ENCODE measurements at regions not wholly inside any gene's neighbourhood (a gene's known extent, or its start where the extent isn't known, plus 50 kb on each side); places are given as distances from the start of the nearest gene placed in this dataset.

DNA sequence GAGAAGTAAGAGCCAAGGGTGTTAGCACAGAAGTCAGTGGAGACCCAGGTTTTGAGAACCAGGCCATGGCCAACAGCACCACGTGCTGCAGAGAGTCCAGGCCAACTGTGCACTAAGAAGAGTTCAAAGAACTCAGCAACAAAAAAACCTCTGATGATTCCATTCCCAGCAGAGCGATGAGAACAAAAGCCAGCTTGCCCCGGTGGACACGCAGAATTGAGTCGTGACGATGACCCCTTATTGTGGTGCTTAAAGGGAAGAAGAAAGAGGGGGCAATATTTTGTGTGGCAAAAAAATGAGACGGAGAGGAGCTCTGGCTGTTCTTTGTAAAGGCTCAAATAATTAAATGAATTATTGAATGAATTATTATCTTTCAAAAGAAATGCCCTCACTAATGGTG, 468.3 kb upstream of the AUTS2 start:
- Histone ChIP-seq H3K4me1 (ENCODE audit: control insufficient read depth, low read length) (no peaks in the 10 kb centered on the region), H3F3A (ENCODE audit: control insufficient read depth, insufficient read depth) (no peaks in the 10 kb centered on the region), H3K4me2 (ENCODE audit: low read length) (no peak overlapping the region), H3K79me2 (ENCODE audit: control insufficient read depth, low read length) (no peaks in the 10 kb centered on the region), H3K36me3 (ENCODE audit: control insufficient read depth, low read length) (no peaks in the 10 kb centered on the region), H3K27me3 (ENCODE audit: control insufficient read depth, low read length) (peaks cover 2% of the 10 kb centered on the region; the same call in 1 of the 2 replicates), H3K27ac (ENCODE audit: low read depth, low read length) (no peak overlapping the region), H3K9me3 (ENCODE audit: control insufficient read depth, insufficient read depth, low read length) (no peaks in the 10 kb centered on the region), H3K4me3 (ENCODE audit: low read length) (no peak overlapping the region), H4K20me1 (ENCODE audit: control insufficient read depth, insufficient read depth, low read depth, low read length) (no peaks in the 10 kb centered on the region), H3K9me2 (replicated peaks; ENCODE audit: control insufficient read depth, low read length) (no peaks in the 10 kb centered on the region)
- no peak for TF ChIP-seq EZH2phosphoT487 (IDR thresholded peaks at IDR 0.05; ENCODE audit: borderline replicate concordance, low read length)
- TF ChIP-seq, protein P1, sequence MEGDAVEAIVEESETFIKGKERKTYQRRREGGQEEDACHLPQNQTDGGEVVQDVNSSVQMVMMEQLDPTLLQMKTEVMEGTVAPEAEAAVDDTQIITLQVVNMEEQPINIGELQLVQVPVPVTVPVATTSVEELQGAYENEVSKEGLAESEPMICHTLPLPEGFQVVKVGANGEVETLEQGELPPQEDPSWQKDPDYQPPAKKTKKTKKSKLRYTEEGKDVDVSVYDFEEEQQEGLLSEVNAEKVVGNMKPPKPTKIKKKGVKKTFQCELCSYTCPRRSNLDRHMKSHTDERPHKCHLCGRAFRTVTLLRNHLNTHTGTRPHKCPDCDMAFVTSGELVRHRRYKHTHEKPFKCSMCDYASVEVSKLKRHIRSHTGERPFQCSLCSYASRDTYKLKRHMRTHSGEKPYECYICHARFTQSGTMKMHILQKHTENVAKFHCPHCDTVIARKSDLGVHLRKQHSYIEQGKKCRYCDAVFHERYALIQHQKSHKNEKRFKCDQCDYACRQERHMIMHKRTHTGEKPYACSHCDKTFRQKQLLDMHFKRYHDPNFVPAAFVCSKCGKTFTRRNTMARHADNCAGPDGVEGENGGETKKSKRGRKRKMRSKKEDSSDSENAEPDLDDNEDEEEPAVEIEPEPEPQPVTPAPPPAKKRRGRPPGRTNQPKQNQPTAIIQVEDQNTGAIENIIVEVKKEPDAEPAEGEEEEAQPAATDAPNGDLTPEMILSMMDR (IDR thresholded peaks at IDR 0.05; ENCODE audit: low read depth, low read length, poor library complexity, severe bottlenecking): no peak

DNA sequence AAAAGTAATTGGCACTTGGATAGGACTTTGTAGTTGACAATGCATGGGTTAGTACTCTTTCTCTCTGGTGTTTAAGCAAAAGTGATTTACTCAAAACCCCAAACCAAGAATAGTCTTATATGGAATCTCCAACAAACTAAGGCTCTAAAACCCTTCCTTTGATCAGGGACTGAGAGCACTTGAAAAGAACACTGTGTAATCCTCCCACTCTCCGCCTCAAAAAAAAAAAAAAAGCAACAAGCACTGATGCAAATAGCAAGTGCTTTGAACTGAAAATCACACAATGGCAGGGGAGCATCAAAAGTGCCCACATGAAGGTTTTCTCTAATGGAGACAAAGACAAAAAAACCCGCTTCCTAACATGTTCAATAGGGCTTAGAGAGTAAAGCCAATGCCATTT, 467.9 kb upstream of the AUTS2 start:
- Histone ChIP-seq H3K27me3 (ENCODE audit: control insufficient read depth, low read length) (peaks cover 2% of the 10 kb centered on the region; the same call in 1 of the 2 replicates), H3K9me2 (replicated peaks; ENCODE audit: control insufficient read depth, low read length) (no peaks in the 10 kb centered on the region), H3F3A (ENCODE audit: control insufficient read depth, insufficient read depth) (no peaks in the 10 kb centered on the region), H3K9me3 (ENCODE audit: control insufficient read depth, insufficient read depth, low read length) (no peaks in the 10 kb centered on the region), H3K79me2 (ENCODE audit: control insufficient read depth, low read length) (no peaks in the 10 kb centered on the region), H3K36me3 (ENCODE audit: control insufficient read depth, low read length) (no peaks in the 10 kb centered on the region), H3K4me3 (ENCODE audit: low read length) (no peak overlapping the region), H3K4me1 (ENCODE audit: control insufficient read depth, low read length) (no peaks in the 10 kb centered on the region), H3K27ac (ENCODE audit: low read depth, low read length) (no peak overlapping the region), H3K4me2 (ENCODE audit: low read length) (no peak overlapping the region), H4K20me1 (ENCODE audit: control insufficient read depth, insufficient read depth, low read depth, low read length) (no peaks in the 10 kb centered on the region)
- TF ChIP-seq, protein P1 (IDR thresholded peaks at IDR 0.05; ENCODE audit: low read depth, low read length, poor library complexity, severe bottlenecking): no peak
- TF ChIP-seq EZH2phosphoT487 (IDR thresholded peaks at IDR 0.05; ENCODE audit: borderline replicate concordance, low read length): no peak

DNA sequence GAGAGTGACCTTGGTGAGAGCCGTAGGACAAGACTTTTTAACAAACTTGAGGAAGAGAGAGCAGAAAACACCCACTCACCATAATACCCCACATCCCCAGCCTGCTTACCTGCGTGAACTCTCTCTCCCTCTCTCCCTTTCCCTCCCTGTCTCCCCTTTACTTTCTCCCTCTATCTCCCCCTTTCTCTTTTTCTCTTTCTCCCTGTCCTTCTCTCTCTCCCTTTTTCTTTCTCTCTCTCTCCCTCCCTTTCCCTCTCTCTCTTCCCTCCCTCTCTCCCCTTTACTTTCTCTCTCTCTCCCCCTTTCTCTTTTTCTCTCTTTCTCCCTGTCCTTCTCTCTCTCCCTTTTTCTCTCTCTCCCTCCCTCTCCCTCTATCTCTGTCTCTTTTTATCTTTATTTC, 464.0 kb upstream of the AUTS2 start:
- H3K27ac ChIP-seq (ENCODE audit: low read depth, low read length): no peak overlapping the region
- no peak overlapping the region for H3K4me3 ChIP-seq (ENCODE audit: low read length)
- H3K4me1 ChIP-seq (ENCODE audit: control insufficient read depth, low read length): no peaks in the 10 kb centered on the region
- H3K9me3 ChIP-seq (ENCODE audit: control insufficient read depth, insufficient read depth, low read length): peaks cover 8% of the 10 kb centered on the region; the same call in 1 of the 2 replicates
- no peak for TF ChIP-seq EZH2phosphoT487 (IDR thresholded peaks at IDR 0.05; ENCODE audit: borderline replicate concordance, low read length)
- TF ChIP-seq, protein P1 (IDR thresholded peaks at IDR 0.05; ENCODE audit: low read depth, low read length, poor library complexity, severe bottlenecking): no peak
- no peaks in the 10 kb centered on the region for H3K36me3 ChIP-seq (ENCODE audit: control insufficient read depth, low read length)
- no peaks in the 10 kb centered on the region for H4K20me1 ChIP-seq (ENCODE audit: control insufficient read depth, insufficient read depth, low read depth, low read length)
- no peaks in the 10 kb centered on the region for H3K79me2 ChIP-seq (ENCODE audit: control insufficient read depth, low read length)
- H3K9me2 ChIP-seq (replicated peaks; ENCODE audit: control insufficient read depth, low read length): no peaks in the 10 kb centered on the region
- H3K4me2 ChIP-seq (ENCODE audit: low read length): no peak overlapping the region
- H3K27me3 ChIP-seq (ENCODE audit: control insufficient read depth, low read length): peaks cover 2% of the 10 kb centered on the region; the same call in 1 of the 2 replicates
- no peaks in the 10 kb centered on the region for H3F3A ChIP-seq (ENCODE audit: control insufficient read depth, insufficient read depth)

Measured in DOHH2 (cell line).